GM12874 (cell line): ENCODE measurements at regions not wholly inside any gene's neighbourhood (a gene's known extent, or its start where the extent isn't known, plus 50 kb on each side); places are given as distances from the start of the nearest gene placed in this dataset.

ENCODE experiments used
- CTCF ChIP-seq: IDR thresholded peaks from 2 replicates; pipeline ENCODE4 v1.5.1; 2011; ENCODE audit warnings: low read depth, mild to moderate bottlenecking, control low read depth, low read length, moderate library complexity; ENCODE audit not compliant: insufficient read depth

GRCh38 chr3:102169915-102170479 lies 264.8 kb upstream of the ZPLD1 start:
- no peak for TF ChIP-seq CTCF

GRCh38 chr3:102170545-102170944 lies 264.3 kb upstream of the ZPLD1 start:
- no peak for TF ChIP-seq CTCF

GRCh38 chr3:102174312-102174712 lies 260.5 kb upstream of the ZPLD1 start:
- TF ChIP-seq CTCF = no peak

GRCh38 chr3:102174832-102175374 lies 259.9 kb upstream of the ZPLD1 start:
- TF ChIP-seq CTCF = no peak

GRCh38 chr3:102176333-102177050 lies 258.3 kb upstream of the ZPLD1 start:
- no peak for TF ChIP-seq CTCF

GRCh38 chr3:102177075-102177755 lies 257.6 kb upstream of the ZPLD1 start:
- no peak for TF ChIP-seq CTCF

- no peak for TF ChIP-seq CTCF
Measured at GRCh38 chr3:102178817-102179216, 256.0 kb upstream of the ZPLD1 start.
